OCI-LY3 (cell line): ENCODE measurements at regions not wholly inside any gene's neighbourhood (a gene's known extent, or its start where the extent isn't known, plus 50 kb on each side); places are given as distances from the start of the nearest gene placed in this dataset.
"Not testable (repeated sequence)": the region's sequence is repeated elsewhere in the genome, so short reads cannot be mapped to it uniquely, and the experiment has no call there.

Experiments used
- H2AFZ ChIP-seq: fragments of 200-600, 300-600 bp; shearing (Covaris generic); 2 replicates; pipeline ENCODE4 v1.6.0; 2014; ENCODE audit warnings: antibody characterized with exemption, low read depth, low read length
- H3K27ac ChIP-seq: fragments of 200-600, 300-600 bp; sonication (generic); 2 replicates; pipeline ENCODE4 v1.5.1; 2014; ENCODE audit warnings: mild to moderate bottlenecking, low read length, moderate library complexity, mixed read lengths
- H3K27me3 ChIP-seq: fragments of 200-600, 300-600 bp; sonication (generic); 2 replicates; pipeline ENCODE4 v1.6.1; 2014; ENCODE audit warnings: low read depth, low read length, mixed read lengths
- H3K36me3 ChIP-seq: fragments of 200-600, 300-600 bp; sonication (generic); replicated peaks from 2 replicates; pipeline ENCODE3; 2014; ENCODE audit warnings: low read depth, low read length, mixed read lengths
- H3K4me1 ChIP-seq: fragments of 300-600, 200-600 bp; sonication (generic); 2 replicates; pipeline ENCODE4 v1.6.1; 2014; ENCODE audit warnings: low read length, mixed read lengths
- H3K4me2 ChIP-seq: fragments of 200-600, 300-600 bp; sonication (generic); 2 replicates; pipeline ENCODE4 v1.6.1; 2014; ENCODE audit warnings: low read length, mixed read lengths
- H3K4me3 ChIP-seq: fragments of 300-600, 200-600 bp; sonication (generic); 2 replicates; pipeline ENCODE4 v1.5.1; 2014; ENCODE audit warnings: antibody characterized with exemption, mild to moderate bottlenecking, low read length, moderate library complexity
- H3K79me2 ChIP-seq: fragments of 300-600, 200-600 bp; shearing (Covaris generic); 2 replicates; pipeline ENCODE4 v1.6.1; 2014; ENCODE audit warnings: mild to moderate bottlenecking, low read length, mixed read lengths
- H3K9ac ChIP-seq: fragments of 300-600, 200-600 bp; shearing (Covaris generic); 2 replicates; pipeline ENCODE4 v1.6.0; 2014; ENCODE audit warnings: mild to moderate bottlenecking, low read length, moderate library complexity
- H3K9me3 ChIP-seq: fragments of 200-600, 300-600 bp; shearing (Covaris generic); 2 replicates; pipeline ENCODE4 v1.6.1; 2014; ENCODE audit warnings: low read length, mixed read lengths; ENCODE audit not compliant: insufficient read depth
- H4K20me1 ChIP-seq: fragments of 200-600, 300-600 bp; sonication (generic); 2 replicates; pipeline ENCODE4 v1.6.1; 2016; ENCODE audit warnings: low read length, mixed read lengths; ENCODE audit not compliant: insufficient read depth
- EZH2phosphoT487 ChIP-seq: fragments of 200-600 bp; shearing (Covaris generic); IDR thresholded peaks from 2 replicates; pipeline ENCODE4 v1.6.1; 2018; ENCODE audit warnings: antibody characterized with exemption, mixed run types, low read depth
- TF ChIP-seq, protein P1 (sequence below): fragments of 200-600, 300-600 bp; sonication (generic); IDR thresholded peaks from 2 replicates; pipeline ENCODE4 v1.5.1; 2014; ENCODE audit warnings: antibody characterized with exemption, low read length, low read depth

GRCh38 chr10:52502237-52502636, 188.2 kb downstream of the DKK1 start:
- no peaks in the 10 kb centered on the region for H3K79me2 ChIP-seq
- no peaks in the 10 kb centered on the region for H3K4me1 ChIP-seq
- no peaks in the 10 kb centered on the region for H3K27me3 ChIP-seq
- TF ChIP-seq, protein P1, sequence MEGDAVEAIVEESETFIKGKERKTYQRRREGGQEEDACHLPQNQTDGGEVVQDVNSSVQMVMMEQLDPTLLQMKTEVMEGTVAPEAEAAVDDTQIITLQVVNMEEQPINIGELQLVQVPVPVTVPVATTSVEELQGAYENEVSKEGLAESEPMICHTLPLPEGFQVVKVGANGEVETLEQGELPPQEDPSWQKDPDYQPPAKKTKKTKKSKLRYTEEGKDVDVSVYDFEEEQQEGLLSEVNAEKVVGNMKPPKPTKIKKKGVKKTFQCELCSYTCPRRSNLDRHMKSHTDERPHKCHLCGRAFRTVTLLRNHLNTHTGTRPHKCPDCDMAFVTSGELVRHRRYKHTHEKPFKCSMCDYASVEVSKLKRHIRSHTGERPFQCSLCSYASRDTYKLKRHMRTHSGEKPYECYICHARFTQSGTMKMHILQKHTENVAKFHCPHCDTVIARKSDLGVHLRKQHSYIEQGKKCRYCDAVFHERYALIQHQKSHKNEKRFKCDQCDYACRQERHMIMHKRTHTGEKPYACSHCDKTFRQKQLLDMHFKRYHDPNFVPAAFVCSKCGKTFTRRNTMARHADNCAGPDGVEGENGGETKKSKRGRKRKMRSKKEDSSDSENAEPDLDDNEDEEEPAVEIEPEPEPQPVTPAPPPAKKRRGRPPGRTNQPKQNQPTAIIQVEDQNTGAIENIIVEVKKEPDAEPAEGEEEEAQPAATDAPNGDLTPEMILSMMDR: no peak
- TF ChIP-seq EZH2phosphoT487: no peak
- no peaks in the 10 kb centered on the region; the same call in 1 of the 2 replicates for H3K9me3 ChIP-seq
- H3K4me2 ChIP-seq: no peak overlapping the region
- no peak overlapping the region for H3K9ac ChIP-seq
- no peak overlapping the region for H3K4me3 ChIP-seq
- no peaks in the 10 kb centered on the region for H3K36me3 ChIP-seq
- no peak overlapping the region for H3K27ac ChIP-seq
- H2AFZ ChIP-seq: no peak overlapping the region
- no peaks in the 10 kb centered on the region for H4K20me1 ChIP-seq

DNA sequence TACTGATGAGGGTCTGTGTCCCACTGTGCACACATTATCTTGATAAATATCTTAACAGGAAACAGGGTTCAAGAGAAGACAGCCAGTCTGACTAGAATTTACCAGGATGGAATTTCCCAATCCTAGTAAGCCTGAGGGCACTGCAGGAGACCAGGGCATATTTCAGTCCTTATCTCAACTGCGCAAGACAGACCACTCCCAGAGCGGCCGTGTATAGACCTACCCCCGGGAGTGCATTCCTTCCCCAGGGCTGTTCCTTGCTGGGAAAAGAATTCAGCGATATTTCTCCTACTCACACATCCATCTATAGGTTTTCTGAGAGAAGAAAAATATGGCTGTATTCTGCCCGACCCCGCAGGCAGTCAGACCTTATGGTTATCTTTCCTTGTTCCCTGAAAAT, 191.3 kb downstream of the DKK1 start:
- H2AFZ ChIP-seq, H3K27ac ChIP-seq, H4K20me1 ChIP-seq, H3K79me2 ChIP-seq, H3K9me3 ChIP-seq, H3K9ac ChIP-seq, H3K4me2 ChIP-seq, H3K27me3 ChIP-seq, H3K4me1 ChIP-seq, H3K36me3 ChIP-seq, H3K4me3 ChIP-seq: not testable (repeated sequence)

DNA sequence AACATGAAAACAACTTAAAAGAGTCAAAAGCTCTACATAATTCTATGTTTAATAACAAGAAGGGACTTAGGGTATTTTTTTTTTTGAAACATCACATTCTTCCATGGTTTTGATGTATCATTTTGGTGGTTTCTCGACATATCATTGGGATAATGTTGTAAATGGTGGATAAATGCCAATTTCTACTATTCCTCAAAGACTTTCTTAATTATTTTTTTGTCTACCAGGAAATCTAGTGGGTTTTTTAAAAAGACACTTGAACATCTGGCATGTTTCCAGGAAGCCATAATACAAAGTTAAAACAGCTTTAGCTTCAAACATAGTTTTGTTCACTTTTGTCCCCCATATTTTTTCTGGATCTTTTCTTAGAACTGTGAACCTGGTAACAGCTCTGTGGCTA, 200.4 kb downstream of the DKK1 start:
- H3K27me3 ChIP-seq: no peaks in the 10 kb centered on the region
- H3K9me3 ChIP-seq: no peaks in the 10 kb centered on the region
- H3K4me3 ChIP-seq: no peak overlapping the region
- H2AFZ ChIP-seq: no peak overlapping the region
- H3K36me3 ChIP-seq: no peaks in the 10 kb centered on the region
- H3K9ac ChIP-seq: no peak overlapping the region
- H4K20me1 ChIP-seq: no peaks in the 10 kb centered on the region
- no peak overlapping the region for H3K4me2 ChIP-seq
- H3K4me1 ChIP-seq: no peaks in the 10 kb centered on the region
- TF ChIP-seq EZH2phosphoT487: no peak
- TF ChIP-seq, protein P1: no peak
- H3K79me2 ChIP-seq: no peaks in the 10 kb centered on the region
- no peak overlapping the region for H3K27ac ChIP-seq

GRCh38 chr10:52517012-52517411, 202.9 kb downstream of the DKK1 start:
- Histone ChIP-seq H3K9me3 (no peaks in the 10 kb centered on the region), H3K27me3 (no peaks in the 10 kb centered on the region), H3K27ac (no peak overlapping the region), H3K4me2 (no peak overlapping the region), H4K20me1 (no peaks in the 10 kb centered on the region), H3K79me2 (no peaks in the 10 kb centered on the region), H3K9ac (no peak overlapping the region), H2AFZ (no peak overlapping the region), H3K36me3 (no peaks in the 10 kb centered on the region), H3K4me3 (no peak overlapping the region), H3K4me1 (no peaks in the 10 kb centered on the region)
- no peak for TF ChIP-seq EZH2phosphoT487
- TF ChIP-seq, protein P1: no peak

- TF ChIP-seq EZH2phosphoT487: no peak
- TF ChIP-seq, protein P1: no peak
- no peak overlapping the region for H3K4me3 ChIP-seq
- H2AFZ ChIP-seq: no peak overlapping the region
- no peaks in the 10 kb centered on the region for H3K27me3 ChIP-seq
- H3K9ac ChIP-seq: no peak overlapping the region
- H4K20me1 ChIP-seq: no peaks in the 10 kb centered on the region
- no peaks in the 10 kb centered on the region for H3K79me2 ChIP-seq
- peaks cover 10% of the 10 kb centered on the region for H3K4me1 ChIP-seq
- no peak overlapping the region for H3K27ac ChIP-seq
- H3K4me2 ChIP-seq: no peak overlapping the region
- H3K9me3 ChIP-seq: no peaks in the 10 kb centered on the region
- H3K36me3 ChIP-seq: no peaks in the 10 kb centered on the region
Observed at GRCh38 chr10:52523696-52524095, 209.6 kb downstream of the DKK1 start.
